ENCODE measurements at regions not wholly inside any gene's neighbourhood (a gene's known extent, or its start where the extent isn't known, plus 50 kb on each side); places are given as distances from the start of the nearest gene placed in this dataset.

- no peak for TF ChIP-seq TCF7L2 (IDR thresholded peaks at IDR 0.05; ENCODE audit: borderline replicate concordance, extremely low read depth, insufficient read depth, insufficient read length)
- no peak for TF ChIP-seq POLR2A (IDR thresholded peaks at IDR 0.05; ENCODE audit: borderline replicate concordance, extremely low read depth, insufficient read depth, insufficient read length)
- TF ChIP-seq ZNF274 (IDR thresholded peaks at IDR 0.05; ENCODE audit: low read depth, low read length) = no peak
Observed at GRCh38 chr3:161821591-161821990, 325.0 kb downstream of the OTOL1 start (continued).

GRCh38 chr3:161822291-161822690 lies 325.7 kb downstream of the OTOL1 start:
- no peaks in the 10 kb centered on the region for H3K4me1 ChIP-seq (ENCODE audit: control insufficient read depth in 1 of 2, insufficient read depth in 2 of 2, low read length in 2 of 2)
- no peak overlapping the region for H3K4me3 ChIP-seq (replicated peaks in 1 of 2; ENCODE audit: low read depth in 1 of 2, low read length in 2 of 2)
- TF ChIP-seq POLR2AphosphoS5 (IDR thresholded peaks at IDR 0.05; ENCODE audit: low read depth, low read length) (no peak), EGR1 (IDR thresholded peaks at IDR 0.05; ENCODE audit: low read depth) (no peak), ELF1 (IDR thresholded peaks at IDR 0.05; ENCODE audit: borderline replicate concordance, low read depth) (no peak)
- no peak overlapping the region for H2AFZ ChIP-seq (ENCODE audit: low read depth, low read length, poor library complexity, severe bottlenecking)
- ChIA-PET POLR2A (no interaction called here), RAD21 (ENCODE audit: low non-redundant PET in 1 of 2, low total read pairs in 2 of 2, uncharacterized antibody in 2 of 2, unreplicated experiment in 2 of 2) (no interaction called here), CTCF (no interaction called here)
- H3K79me2 ChIP-seq (ENCODE audit: insufficient read depth, low read length) = no peaks in the 10 kb centered on the region
- BruUV-seq (replicated peaks) = no TSS peak
- ATAC-seq (no peak), DNase-seq (ENCODE audit: low read depth, low spot score) (no peak)
- H4K20me1 ChIP-seq (ENCODE audit: insufficient read depth) = no peaks in the 10 kb centered on the region
- H3K9me3 ChIP-seq (ENCODE audit: control insufficient read depth in 1 of 2, insufficient read depth in 1 of 2, low read depth in 1 of 2, low read length in 2 of 2) = no peaks in the 10 kb centered on the region
- no peaks in the 10 kb centered on the region for H3K36me3 ChIP-seq (ENCODE audit: control insufficient read depth in 1 of 2, insufficient read depth in 2 of 2, low read length in 2 of 2)
- H3K27me3 ChIP-seq (ENCODE audit: insufficient read depth, low read length) = no peaks in the 10 kb centered on the region
- H3K27ac ChIP-seq (ENCODE audit: low read depth, low read length) = no peak overlapping the region
- H3K9ac ChIP-seq (ENCODE audit: low read length) = no peak overlapping the region
- H3K9me2 ChIP-seq (ENCODE audit: insufficient read depth) = no peaks in the 10 kb centered on the region
- no peak overlapping the region for H3K4me2 ChIP-seq (ENCODE audit: low read length)
- intact Hi-C loops (cut with micrococcal nuclease) = no loop called here

GRCh38 chr3:161823910-161824309 lies 327.3 kb downstream of the OTOL1 start:
- Histone ChIP-seq H3K9me3 (ENCODE audit: control insufficient read depth in 1 of 2, insufficient read depth in 1 of 2, low read depth in 1 of 2, low read length in 2 of 2) (no peaks in the 10 kb centered on the region), H3K36me3 (ENCODE audit: control insufficient read depth in 1 of 2, insufficient read depth in 2 of 2, low read length in 2 of 2) (no peaks in the 10 kb centered on the region), H3K27ac (ENCODE audit: low read depth, low read length) (no peak overlapping the region), H3K9ac (ENCODE audit: low read length) (no peak overlapping the region), H3K4me3 (replicated peaks in 1 of 2; ENCODE audit: low read depth in 1 of 2, low read length in 2 of 2) (no peak overlapping the region), H3K4me2 (ENCODE audit: low read length) (no peak overlapping the region), H3K79me2 (ENCODE audit: insufficient read depth, low read length) (no peaks in the 10 kb centered on the region), H3K9me2 (ENCODE audit: insufficient read depth) (no peaks in the 10 kb centered on the region), H3K4me1 (ENCODE audit: control insufficient read depth in 1 of 2, insufficient read depth in 2 of 2, low read length in 2 of 2) (no peaks in the 10 kb centered on the region), H3K27me3 (ENCODE audit: insufficient read depth, low read length) (no peaks in the 10 kb centered on the region), H4K20me1 (ENCODE audit: insufficient read depth) (no peaks in the 10 kb centered on the region), H2AFZ (ENCODE audit: low read depth, low read length, poor library complexity, severe bottlenecking) (no peak overlapping the region)
- ChIA-PET POLR2A (no interaction called here), CTCF (no interaction called here), RAD21 (ENCODE audit: low non-redundant PET in 1 of 2, low total read pairs in 2 of 2, uncharacterized antibody in 2 of 2, unreplicated experiment in 2 of 2) (no interaction called here)
- BruUV-seq (replicated peaks) = no TSS peak
- intact Hi-C loops (cut with micrococcal nuclease) = no loop called here
- no peak for DNase-seq (ENCODE audit: low read depth, low spot score)
- ATAC-seq = no peak
- TF ChIP-seq CEBPB (IDR thresholded peaks at IDR 0.05; ENCODE audit: low read depth) (no peak), ELF1 (IDR thresholded peaks at IDR 0.05; ENCODE audit: borderline replicate concordance, low read depth) (no peak), EGR1 (IDR thresholded peaks at IDR 0.05; ENCODE audit: low read depth) (no peak), FOSL1 (IDR thresholded peaks at IDR 0.05; ENCODE audit: low read depth) (no peak), EZH2 (IDR thresholded peaks at IDR 0.05) (no peak), MAX (IDR thresholded peaks at IDR 0.05) (no peak), SP1 (IDR thresholded peaks at IDR 0.05; ENCODE audit: low read depth) (no peak), CTCF (IDR thresholded peaks at IDR 0.05 in 2 of 3, conservative IDR thresholded peaks at IDR 0.05 in 1 of 3; ENCODE audit: borderline replicate concordance in 1 of 3, insufficient read depth in 1 of 3, low read depth in 2 of 3, low read length in 2 of 3) (no peak), POLR2AphosphoS5 (IDR thresholded peaks at IDR 0.05; ENCODE audit: low read depth, low read length) (no peak), JUND (IDR thresholded peaks at IDR 0.05) (no peak), TCF7L2 (IDR thresholded peaks at IDR 0.05; ENCODE audit: borderline replicate concordance, extremely low read depth, insufficient read depth, insufficient read length) (no peak)
- TF ChIP-seq, protein P1, sequence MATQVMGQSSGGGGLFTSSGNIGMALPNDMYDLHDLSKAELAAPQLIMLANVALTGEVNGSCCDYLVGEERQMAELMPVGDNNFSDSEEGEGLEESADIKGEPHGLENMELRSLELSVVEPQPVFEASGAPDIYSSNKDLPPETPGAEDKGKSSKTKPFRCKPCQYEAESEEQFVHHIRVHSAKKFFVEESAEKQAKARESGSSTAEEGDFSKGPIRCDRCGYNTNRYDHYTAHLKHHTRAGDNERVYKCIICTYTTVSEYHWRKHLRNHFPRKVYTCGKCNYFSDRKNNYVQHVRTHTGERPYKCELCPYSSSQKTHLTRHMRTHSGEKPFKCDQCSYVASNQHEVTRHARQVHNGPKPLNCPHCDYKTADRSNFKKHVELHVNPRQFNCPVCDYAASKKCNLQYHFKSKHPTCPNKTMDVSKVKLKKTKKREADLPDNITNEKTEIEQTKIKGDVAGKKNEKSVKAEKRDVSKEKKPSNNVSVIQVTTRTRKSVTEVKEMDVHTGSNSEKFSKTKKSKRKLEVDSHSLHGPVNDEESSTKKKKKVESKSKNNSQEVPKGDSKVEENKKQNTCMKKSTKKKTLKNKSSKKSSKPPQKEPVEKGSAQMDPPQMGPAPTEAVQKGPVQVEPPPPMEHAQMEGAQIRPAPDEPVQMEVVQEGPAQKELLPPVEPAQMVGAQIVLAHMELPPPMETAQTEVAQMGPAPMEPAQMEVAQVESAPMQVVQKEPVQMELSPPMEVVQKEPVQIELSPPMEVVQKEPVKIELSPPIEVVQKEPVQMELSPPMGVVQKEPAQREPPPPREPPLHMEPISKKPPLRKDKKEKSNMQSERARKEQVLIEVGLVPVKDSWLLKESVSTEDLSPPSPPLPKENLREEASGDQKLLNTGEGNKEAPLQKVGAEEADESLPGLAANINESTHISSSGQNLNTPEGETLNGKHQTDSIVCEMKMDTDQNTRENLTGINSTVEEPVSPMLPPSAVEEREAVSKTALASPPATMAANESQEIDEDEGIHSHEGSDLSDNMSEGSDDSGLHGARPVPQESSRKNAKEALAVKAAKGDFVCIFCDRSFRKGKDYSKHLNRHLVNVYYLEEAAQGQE (IDR thresholded peaks at IDR 0.05; ENCODE audit: low read depth) = no peak

Measured in HCT116 (cell line).